GM23338 (cell line): ENCODE measurements at regions not wholly inside any gene's neighbourhood (a gene's known extent, or its start where the extent isn't known, plus 50 kb on each side); places are given as distances from the start of the nearest gene placed in this dataset.

ENCODE experiments used
- ATAC-seq: fragments of 200-7000 bp; cut with Tn5 transposase; 3 replicates; pipeline ENCODE4 v1.9.1; 2020
- DNase-seq: peaks from one replicate; pipeline ENCODE4 v3.0.0-alpha.2; 2015; ENCODE audit warnings: low spot score
- H2AFZ ChIP-seq: fragments of 200-600 bp; sonication (generic); 2 replicates; pipeline ENCODE4 v1.8.0; 2016; ENCODE audit warnings: antibody characterized with exemption, mild to moderate bottlenecking, moderate library complexity
- H3F3A ChIP-seq: fragments of 200-600 bp; sonication (generic); replicated peaks from 2 replicates; pipeline ENCODE4 v1.8.0; 2017; ENCODE audit warnings: antibody characterized with exemption, mixed run types, low read depth
- H3K27ac ChIP-seq: fragments of 200-600 bp; sonication (generic); 2 replicates; pipeline ENCODE4 v1.6.1; 2016; ENCODE audit warnings: low read depth
- H3K27me3 ChIP-seq: fragments of 200-600 bp; sonication (generic); 2 replicates; pipeline ENCODE4 v1.8.0; 2016; ENCODE audit warnings: mild to moderate bottlenecking, mixed run types, moderate library complexity; ENCODE audit not compliant: insufficient read depth
- H3K36me3 ChIP-seq: fragments of 200-600 bp; sonication (generic); 2 replicates; pipeline ENCODE4 v1.8.0; 2016; ENCODE audit warnings: mild to moderate bottlenecking; ENCODE audit not compliant: insufficient read depth
- H3K4me1 ChIP-seq: fragments of 200-600 bp; sonication (generic); 2 replicates; pipeline ENCODE4 v1.8.0; 2016; ENCODE audit warnings: mild to moderate bottlenecking, moderate library complexity; ENCODE audit not compliant: insufficient read depth
- H3K4me2 ChIP-seq: fragments of 200-600 bp; sonication (generic); 2 replicates; pipeline ENCODE4 v1.7.1; 2017; ENCODE audit warnings: mixed run types
- H3K4me3 ChIP-seq: fragments of 200-600 bp; sonication (generic); 2 replicates; pipeline ENCODE4 v1.6.1; 2016; ENCODE audit warnings: mixed run types
- H3K79me2 ChIP-seq: fragments of 200-600 bp; sonication (generic); replicated peaks from 2 replicates; pipeline ENCODE4 v1.8.0; 2017; ENCODE audit warnings: mild to moderate bottlenecking; ENCODE audit not compliant: insufficient read depth
- H3K9me2 ChIP-seq: fragments of 200-600 bp; sonication (generic); 2 replicates; pipeline ENCODE4 v1.8.0; 2017; ENCODE audit not compliant: insufficient read depth
- H4K20me1 ChIP-seq: fragments of 200-600 bp; sonication (generic); replicated peaks from 2 replicates; pipeline ENCODE4 v1.8.0; 2017; ENCODE audit warnings: mild to moderate bottlenecking; ENCODE audit not compliant: insufficient read depth
- H3K27ac Mint-ChIP-seq: 2 replicates; pipeline ENCODE4 v1.8.0; 2020; ENCODE audit warnings: inconsistent platforms, mild to moderate bottlenecking, moderate library complexity, mixed read lengths
- H3K27me3 Mint-ChIP-seq: 3 replicates; pipeline ENCODE4 v1.8.0; 2022; ENCODE audit warnings: low read depth, mild to moderate bottlenecking, moderate library complexity, mixed read lengths, inconsistent platforms; ENCODE audit not compliant: insufficient read depth, poor library complexity
- H3K36me3 Mint-ChIP-seq: 3 replicates; pipeline ENCODE4 v1.8.0; 2021; ENCODE audit warnings: low read depth, mild to moderate bottlenecking, inconsistent platforms, moderate library complexity, mixed read lengths
- H3K4me1 Mint-ChIP-seq: 3 replicates; pipeline ENCODE4 v1.8.0; 2020; ENCODE audit warnings: mild to moderate bottlenecking, inconsistent platforms, mixed read lengths
- H3K4me3 Mint-ChIP-seq: 3 replicates; pipeline ENCODE4 v1.8.0; 2021; ENCODE audit warnings: moderate library complexity, mild to moderate bottlenecking, inconsistent platforms, mixed read lengths
- H3K9me3 Mint-ChIP-seq: 3 replicates; pipeline ENCODE4 v1.8.0; 2020; ENCODE audit warnings: moderate library complexity, mild to moderate bottlenecking, inconsistent platforms, mixed read lengths
- CREB1 ChIP-seq: fragments of 250-450 bp; sonication (Bioruptor Pico); IDR thresholded peaks from 2 replicates; pipeline ENCODE4 v1.5.0; 2020; ENCODE audit warnings: low read depth, mild to moderate bottlenecking, moderate library complexity
- EZH2 ChIP-seq: fragments of 200-600 bp; sonication (generic); IDR thresholded peaks from one replicate; pipeline ENCODE4 v1.8.0; 2017; ENCODE audit warnings: antibody characterized with exemption, mild to moderate bottlenecking, low read depth; ENCODE audit not compliant: unreplicated experiment
- EZH2phosphoT487 ChIP-seq: fragments of 200-600 bp; sonication (generic); IDR thresholded peaks from one replicate; pipeline ENCODE4 v1.8.1; 2018; ENCODE audit warnings: antibody characterized with exemption; ENCODE audit not compliant: unreplicated experiment
- JUNB ChIP-seq: IDR thresholded peaks from one replicate; pipeline ENCODE4 v1.6.1; 2016; ENCODE audit warnings: antibody characterized with exemption; ENCODE audit not compliant: unreplicated experiment
- POLR2AphosphoS5 ChIP-seq: IDR thresholded peaks from 2 replicates; pipeline ENCODE4 v1.6.1; 2016; ENCODE audit warnings: antibody characterized with exemption, low read depth
- STAT1 ChIP-seq: IDR thresholded peaks from one replicate; pipeline ENCODE4 v1.6.1; 2016; ENCODE audit warnings: antibody characterized with exemption; ENCODE audit not compliant: unreplicated experiment
- ZNF114 ChIP-seq: fragments of 250-450 bp; sonication (Bioruptor Pico); IDR thresholded peaks from 2 replicates; pipeline ENCODE4 v1.5.0; 2020; ENCODE audit warnings: mild to moderate bottlenecking, moderate library complexity
- ZNF331 ChIP-seq: fragments of 250-450 bp; sonication (Bioruptor Pico); IDR thresholded peaks from 2 replicates; pipeline ENCODE4 v1.5.0; 2020; ENCODE audit warnings: low read depth, mild to moderate bottlenecking, moderate library complexity
- ZNF462 ChIP-seq: fragments of 250-450 bp; sonication (Bioruptor Pico); IDR thresholded peaks from 2 replicates; pipeline ENCODE4 v1.5.0; 2020; ENCODE audit warnings: mild to moderate bottlenecking, moderate library complexity
- TF ChIP-seq, protein P1 (sequence below): IDR thresholded peaks from 2 replicates; pipeline ENCODE4 v1.6.1; 2016; ENCODE audit warnings: antibody characterized with exemption
- TF ChIP-seq, protein P2 (sequence below), 2 experiments: fragments of 200-600 bp in 1 of 2; sonication (generic) in 1 of 2; conservative IDR thresholded peaks; 2 replicates each; pipeline versions ENCODE4 v1.5.1 to v1.6.1; 2016 to 2017; ENCODE audit warnings: antibody characterized with exemption in 2 of 2, low read depth in 2 of 2, mild to moderate bottlenecking in 2 of 2, moderate library complexity in 1 of 2

GRCh38 chr2:163887182-163887581 is 151.4 kb upstream of the FIGN start:
- no peak overlapping the region for H3K4me3 Mint-ChIP-seq
- DNase-seq: no peak

DNA sequence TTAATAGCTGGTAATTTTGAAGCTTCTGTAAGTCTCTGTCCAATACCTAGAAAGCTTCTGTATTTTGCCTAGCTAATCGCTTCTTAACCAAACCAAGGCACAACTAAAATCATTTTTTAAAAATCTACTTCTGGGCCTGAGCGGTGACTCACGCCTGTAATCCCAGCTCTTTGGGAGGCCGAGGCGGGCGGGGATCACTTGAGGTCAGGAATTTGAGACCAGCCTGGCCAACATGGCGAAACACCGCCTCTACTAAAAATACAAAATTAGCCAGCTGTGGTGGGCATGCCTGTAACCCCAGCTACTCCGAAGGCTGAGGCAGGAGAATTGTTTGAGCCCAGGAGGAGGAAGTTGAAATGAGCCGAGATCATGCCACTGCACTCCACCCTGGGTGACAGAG is 148.6 kb upstream of the FIGN start:
- Mint-ChIP-seq H3K4me3 (no peak overlapping the region), H3K9me3 (peaks cover 3% of the 10 kb centered on the region; the same call in 1 of the 3 replicates), H3K27me3 (no peaks in the 10 kb centered on the region), H3K4me1 (no peaks in the 10 kb centered on the region), H3K27ac (no peak overlapping the region), H3K36me3 (no peaks in the 10 kb centered on the region)
- H3K27ac ChIP-seq: no peak overlapping the region
- H3K4me1 ChIP-seq: no peaks in the 10 kb centered on the region
- H3K4me2 ChIP-seq: no peak overlapping the region
- no peaks in the 10 kb centered on the region for H3K27me3 ChIP-seq
- H4K20me1 ChIP-seq: no peaks in the 10 kb centered on the region
- ATAC-seq (no peak), DNase-seq (peak; percentile 3)
- no peaks in the 10 kb centered on the region for H3K79me2 ChIP-seq
- H3F3A ChIP-seq: no peaks in the 10 kb centered on the region
- H3K36me3 ChIP-seq: no peaks in the 10 kb centered on the region
- no peak overlapping the region for H2AFZ ChIP-seq
- H3K9me2 ChIP-seq: no peaks in the 10 kb centered on the region
- H3K4me3 ChIP-seq: no peak overlapping the region
- no peak for TF ChIP-seq ZNF462 (CRISPR knock-in tag)
- no peak for TF ChIP-seq ZNF114 (CRISPR knock-in tag)
- no peak for TF ChIP-seq ZNF331 (CRISPR knock-in tag)
- TF ChIP-seq, protein P1, sequence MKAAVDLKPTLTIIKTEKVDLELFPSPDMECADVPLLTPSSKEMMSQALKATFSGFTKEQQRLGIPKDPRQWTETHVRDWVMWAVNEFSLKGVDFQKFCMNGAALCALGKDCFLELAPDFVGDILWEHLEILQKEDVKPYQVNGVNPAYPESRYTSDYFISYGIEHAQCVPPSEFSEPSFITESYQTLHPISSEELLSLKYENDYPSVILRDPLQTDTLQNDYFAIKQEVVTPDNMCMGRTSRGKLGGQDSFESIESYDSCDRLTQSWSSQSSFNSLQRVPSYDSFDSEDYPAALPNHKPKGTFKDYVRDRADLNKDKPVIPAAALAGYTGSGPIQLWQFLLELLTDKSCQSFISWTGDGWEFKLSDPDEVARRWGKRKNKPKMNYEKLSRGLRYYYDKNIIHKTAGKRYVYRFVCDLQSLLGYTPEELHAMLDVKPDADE: no peak
- TF ChIP-seq STAT1: no peak
- no peak for TF ChIP-seq EZH2phosphoT487
- TF ChIP-seq POLR2AphosphoS5: no peak
- no peak for TF ChIP-seq CREB1 (CRISPR knock-in tag)
- TF ChIP-seq EZH2: no peak

More at GRCh38 chr2:163887182-163887581, 151.4 kb upstream of the FIGN start:
- H3K27me3 Mint-ChIP-seq: no peaks in the 10 kb centered on the region
- peaks cover 13% of the 10 kb centered on the region; the same call in 1 of the 3 replicates for H3K9me3 Mint-ChIP-seq
- TF ChIP-seq, protein P2, sequence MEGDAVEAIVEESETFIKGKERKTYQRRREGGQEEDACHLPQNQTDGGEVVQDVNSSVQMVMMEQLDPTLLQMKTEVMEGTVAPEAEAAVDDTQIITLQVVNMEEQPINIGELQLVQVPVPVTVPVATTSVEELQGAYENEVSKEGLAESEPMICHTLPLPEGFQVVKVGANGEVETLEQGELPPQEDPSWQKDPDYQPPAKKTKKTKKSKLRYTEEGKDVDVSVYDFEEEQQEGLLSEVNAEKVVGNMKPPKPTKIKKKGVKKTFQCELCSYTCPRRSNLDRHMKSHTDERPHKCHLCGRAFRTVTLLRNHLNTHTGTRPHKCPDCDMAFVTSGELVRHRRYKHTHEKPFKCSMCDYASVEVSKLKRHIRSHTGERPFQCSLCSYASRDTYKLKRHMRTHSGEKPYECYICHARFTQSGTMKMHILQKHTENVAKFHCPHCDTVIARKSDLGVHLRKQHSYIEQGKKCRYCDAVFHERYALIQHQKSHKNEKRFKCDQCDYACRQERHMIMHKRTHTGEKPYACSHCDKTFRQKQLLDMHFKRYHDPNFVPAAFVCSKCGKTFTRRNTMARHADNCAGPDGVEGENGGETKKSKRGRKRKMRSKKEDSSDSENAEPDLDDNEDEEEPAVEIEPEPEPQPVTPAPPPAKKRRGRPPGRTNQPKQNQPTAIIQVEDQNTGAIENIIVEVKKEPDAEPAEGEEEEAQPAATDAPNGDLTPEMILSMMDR (conservative IDR thresholded peaks at IDR 0.05; ENCODE audit: low read depth in 2 of 2): peak in 1 of 2 experiments; percentile 38; a peak in 2 of 4 replicates
- TF ChIP-seq JUNB: no peak
- no peak overlapping the region for H3K4me3 ChIP-seq
- H2AFZ ChIP-seq: no peak overlapping the region
- H4K20me1 ChIP-seq: no peaks in the 10 kb centered on the region
- H3K27ac ChIP-seq: no peak overlapping the region
- peaks cover 7% of the 10 kb centered on the region; the same call in 2 of the 3 replicates for H3K36me3 Mint-ChIP-seq
- no peaks in the 10 kb centered on the region for H3K79me2 ChIP-seq
- no peaks in the 10 kb centered on the region for H3K9me2 ChIP-seq
- H3K36me3 ChIP-seq: no peaks in the 10 kb centered on the region
- H3K4me1 ChIP-seq: no peaks in the 10 kb centered on the region
- no peaks in the 10 kb centered on the region for H3F3A ChIP-seq
- H3K27ac Mint-ChIP-seq: no peak overlapping the region
- no peaks in the 10 kb centered on the region for H3K4me1 Mint-ChIP-seq
- H3K27me3 ChIP-seq: no peaks in the 10 kb centered on the region
- no peak overlapping the region for H3K4me2 ChIP-seq
- ATAC-seq: no peak
